ENCODE measurements at regions not wholly inside any gene's neighbourhood (a gene's known extent, or its start where the extent isn't known, plus 50 kb on each side); places are given as distances from the start of the nearest gene placed in this dataset.

DNA sequence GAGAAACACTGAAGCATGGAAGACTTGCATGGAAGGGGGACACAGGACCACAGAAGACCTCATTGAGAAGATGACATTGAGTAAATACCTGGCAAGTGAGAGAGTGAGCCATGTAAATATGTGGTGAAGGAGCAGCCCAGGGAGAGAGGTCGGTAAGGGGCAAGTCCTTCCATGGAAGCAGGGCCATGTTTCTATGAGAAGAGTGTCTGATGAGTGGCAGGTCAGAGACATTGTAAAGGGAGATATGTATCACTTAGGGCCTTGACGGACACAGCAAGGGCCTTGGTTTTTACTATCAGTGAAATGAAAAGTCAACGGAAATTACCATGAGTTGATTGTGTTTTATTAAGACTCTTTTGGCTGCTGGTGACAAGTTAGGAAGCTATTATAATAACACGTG, 336.4 kb downstream of the PLK2 start:
- Histone ChIP-seq H3K18ac (ENCODE audit: extremely low read depth, low read length) (no peak overlapping the region), H2BK5ac (ENCODE audit: low read depth, low read length) (no peak overlapping the region), H3K36me3 (ENCODE audit: control insufficient read depth in 2 of 4, insufficient read depth in 4 of 4, low read length in 3 of 4) (no peaks in the 10 kb centered on the region), H3K23me2 (ENCODE audit: low read depth, low read length) (no peaks in the 10 kb centered on the region), H3K4ac (replicated peaks; ENCODE audit: insufficient read length, low read depth, low read length) (no peak overlapping the region), H2AK5ac (ENCODE audit: low read depth, low read length) (no peak overlapping the region), H2BK12ac (ENCODE audit: low read depth, low read length) (no peak overlapping the region), H3K23ac (ENCODE audit: insufficient read length) (no peak overlapping the region), H3K4me2 (ENCODE audit: insufficient read depth in 1 of 2, low read depth in 2 of 2, low read length in 2 of 2) (no peak overlapping the region), H3K27ac (ENCODE audit: low read depth, low read length) (no peak overlapping the region), H3K14ac (ENCODE audit: insufficient read length) (no peak overlapping the region), H2BK20ac (ENCODE audit: low read length) (no peak overlapping the region), H4K20me1 (replicated peaks in 1 of 2; ENCODE audit: control insufficient read depth in 1 of 2, insufficient read depth in 2 of 2, low read length in 2 of 2) (no peaks in the 10 kb centered on the region), H2BK15ac (ENCODE audit: low read length) (no peak overlapping the region), H4K8ac (ENCODE audit: extremely low read depth, insufficient read depth, low read length) (no peak overlapping the region), H3K4me3 (ENCODE audit: extremely low read depth in 1 of 4, insufficient read depth in 2 of 4, low read depth in 3 of 4, low read length in 4 of 4) (no peak overlapping the region), H4K91ac (replicated peaks; ENCODE audit: insufficient read length, low read length) (no peak overlapping the region), H3K79me2 (ENCODE audit: control insufficient read depth in 1 of 2, insufficient read depth in 2 of 2, low read length in 2 of 2) (no peaks in the 10 kb centered on the region), H3K79me1 (ENCODE audit: low read depth, low read length) (no peaks in the 10 kb centered on the region), H3K4me1 (replicated peaks in 1 of 4; ENCODE audit: control insufficient read depth in 3 of 4, insufficient read depth in 4 of 4, low read length in 3 of 4) (no peaks in the 10 kb centered on the region), H3K9me3 (ENCODE audit: insufficient read depth in 2 of 2, low read depth in 1 of 2, low read length in 1 of 2) (no peaks in the 10 kb centered on the region), H2BK120ac (replicated peaks; ENCODE audit: low read depth, low read length) (no peak overlapping the region), H3K56ac (replicated peaks; ENCODE audit: insufficient read length, low read depth, low read length) (no peak overlapping the region), H3K27me3 (replicated peaks in 1 of 4; ENCODE audit: control insufficient read depth in 3 of 4, extremely low read depth in 1 of 4, insufficient read depth in 3 of 4, low read length in 3 of 4) (no peaks in the 10 kb centered on the region), H4K5ac (ENCODE audit: insufficient read length, low read depth, low read length) (no peak overlapping the region), H2AFZ (ENCODE audit: low read length) (0 out of 2 replicates have a peak overlapping the region, but pooled peaks have one; percentile 71), H3K9ac (replicated peaks in 1 of 4; ENCODE audit: extremely low read depth in 1 of 4, low read depth in 3 of 4, low read length in 3 of 4) (no peak overlapping the region)
- ChIA-PET POLR2A (ENCODE audit: partially characterized antibody) (no interaction called here), CTCF (ENCODE audit: partially characterized antibody) (interaction anchor here (0.6 kb wide), 1 partner anchor 341 kb away, joined by 4 read pairs; no protein-coding TSS in a partner anchor)
- DNase-seq (ENCODE audit: low read depth in 1 of 2, low spot score in 2 of 2) (no peak), FAIRE-seq (no peak)
- WGBS, 2 experiments (ENCODE audit: extremely low coverage in 1 of 2, insufficient coverage in 1 of 2, insufficient read length in 1 of 2, insufficient replicate concordance in 2 of 2, low coverage in 1 of 2, low lambda C conversion rate in 2 of 2, missing lambda C conversion rate in 1 of 2), result 97% methylated on average over 4 of the region's 4 CpGs; no CpG with 5 or more reads in 1 of the 2 experiments
- TF ChIP-seq HDAC2 (IDR thresholded peaks at IDR 0.05; ENCODE audit: borderline replicate concordance in 1 of 2, low read depth in 2 of 2, low read length in 2 of 2) (no peak), PHF8 (conservative IDR thresholded peaks at IDR 0.05; ENCODE audit: low read depth, low read length) (no peak), SUZ12 (IDR thresholded peaks at IDR 0.05; ENCODE audit: low read length) (no peak), CREB1 (IDR thresholded peaks at IDR 0.05) (no peak), HDAC6 (IDR thresholded peaks at IDR 0.05; ENCODE audit: low read depth, low read length) (no peak)
- TF ChIP-seq, protein P1, sequence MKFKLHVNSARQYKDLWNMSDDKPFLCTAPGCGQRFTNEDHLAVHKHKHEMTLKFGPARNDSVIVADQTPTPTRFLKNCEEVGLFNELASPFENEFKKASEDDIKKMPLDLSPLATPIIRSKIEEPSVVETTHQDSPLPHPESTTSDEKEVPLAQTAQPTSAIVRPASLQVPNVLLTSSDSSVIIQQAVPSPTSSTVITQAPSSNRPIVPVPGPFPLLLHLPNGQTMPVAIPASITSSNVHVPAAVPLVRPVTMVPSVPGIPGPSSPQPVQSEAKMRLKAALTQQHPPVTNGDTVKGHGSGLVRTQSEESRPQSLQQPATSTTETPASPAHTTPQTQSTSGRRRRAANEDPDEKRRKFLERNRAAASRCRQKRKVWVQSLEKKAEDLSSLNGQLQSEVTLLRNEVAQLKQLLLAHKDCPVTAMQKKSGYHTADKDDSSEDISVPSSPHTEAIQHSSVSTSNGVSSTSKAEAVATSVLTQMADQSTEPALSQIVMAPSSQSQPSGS (IDR thresholded peaks at IDR 0.05; ENCODE audit: low read length), result no peak

Data from H1 (cell line).